ENCODE measurements at regions not wholly inside any gene's neighbourhood (a gene's known extent, or its start where the extent isn't known, plus 50 kb on each side); places are given as distances from the start of the nearest gene placed in this dataset.

DNA sequence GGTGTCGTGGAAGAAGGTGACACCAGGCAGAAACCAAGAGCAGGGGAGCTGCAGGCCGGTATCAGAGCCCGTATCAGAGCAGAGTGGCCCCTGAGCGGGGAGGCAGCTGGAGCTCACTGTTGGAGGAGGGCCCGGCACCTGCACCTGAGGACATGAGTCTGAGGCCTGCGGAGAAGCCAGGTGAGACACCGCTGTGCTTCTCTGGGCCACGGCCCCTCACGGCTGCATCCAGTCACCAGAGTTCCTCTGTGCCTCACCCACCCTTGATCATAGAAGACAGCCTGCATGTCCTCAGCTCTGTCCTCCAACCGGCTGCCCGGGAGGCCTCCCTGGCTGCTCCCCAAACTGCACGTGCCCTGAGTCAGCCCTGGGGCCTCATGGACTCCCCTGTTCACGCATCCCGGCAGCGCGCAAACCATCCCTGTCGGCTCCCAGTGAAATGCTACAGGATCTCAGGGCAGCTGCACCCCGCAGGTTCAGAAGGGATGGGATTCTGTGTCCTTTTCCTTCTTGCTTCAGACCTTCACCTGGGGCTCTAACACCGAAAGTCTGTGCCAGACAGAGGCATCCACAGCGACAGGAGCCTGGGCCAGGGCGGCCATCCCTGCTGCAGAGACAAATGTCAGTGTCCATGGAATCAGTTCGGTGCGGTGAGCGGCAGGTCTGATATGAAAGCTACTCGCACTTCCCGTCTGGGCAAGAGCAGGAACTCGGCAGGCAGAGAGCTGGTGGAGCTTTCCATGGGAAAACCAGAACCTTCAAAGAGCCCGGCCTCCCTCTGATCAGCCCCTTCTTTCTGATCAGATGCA, 111.9 kb upstream of the FAM20C start:
- no peak for DNase-seq (ENCODE audit: low spot score)
- H3K27ac ChIP-seq (ENCODE audit: low read depth, low read length, poor library complexity, severe bottlenecking), result no peak overlapping the region
- no TSS peak for BruUV-seq (replicated peaks)
- ChIA-PET CTCF (interaction anchor here (0.6 kb wide), 1 partner anchor 138 kb away, joined by 5 read pairs; no protein-coding TSS in a partner anchor), POLR2A (ENCODE audit: low non-redundant PET) (no interaction called here)
- no peaks in the 10 kb centered on the region for H3K27me3 ChIP-seq (replicated peaks; ENCODE audit: insufficient read depth, low read depth, low read length, poor library complexity)
- TF ChIP-seq CTCF (conservative IDR thresholded peaks at IDR 0.05; ENCODE audit: low read depth, low read length), result no peak
- no peak for TF ChIP-seq EZH2 (IDR thresholded peaks at IDR 0.05; ENCODE audit: borderline replicate concordance, low read depth, low read length, poor library complexity, severe bottlenecking)
- H3K4me1 ChIP-seq (ENCODE audit: insufficient read depth, low read length, poor library complexity, severe bottlenecking), result no peaks in the 10 kb centered on the region
- H3K9me3 ChIP-seq (ENCODE audit: low read depth, low read length, poor library complexity, severe bottlenecking), result no peaks in the 10 kb centered on the region
- no peaks in the 10 kb centered on the region for H3K36me3 ChIP-seq (ENCODE audit: insufficient read depth, low read length, poor library complexity, severe bottlenecking)
- intact Hi-C loops (cut with micrococcal nuclease; ENCODE audit: unreplicated experiment), result no loop called here
- no peak overlapping the region for H3K4me3 ChIP-seq (ENCODE audit: low read depth, low read length, poor library complexity, severe bottlenecking)

DNA sequence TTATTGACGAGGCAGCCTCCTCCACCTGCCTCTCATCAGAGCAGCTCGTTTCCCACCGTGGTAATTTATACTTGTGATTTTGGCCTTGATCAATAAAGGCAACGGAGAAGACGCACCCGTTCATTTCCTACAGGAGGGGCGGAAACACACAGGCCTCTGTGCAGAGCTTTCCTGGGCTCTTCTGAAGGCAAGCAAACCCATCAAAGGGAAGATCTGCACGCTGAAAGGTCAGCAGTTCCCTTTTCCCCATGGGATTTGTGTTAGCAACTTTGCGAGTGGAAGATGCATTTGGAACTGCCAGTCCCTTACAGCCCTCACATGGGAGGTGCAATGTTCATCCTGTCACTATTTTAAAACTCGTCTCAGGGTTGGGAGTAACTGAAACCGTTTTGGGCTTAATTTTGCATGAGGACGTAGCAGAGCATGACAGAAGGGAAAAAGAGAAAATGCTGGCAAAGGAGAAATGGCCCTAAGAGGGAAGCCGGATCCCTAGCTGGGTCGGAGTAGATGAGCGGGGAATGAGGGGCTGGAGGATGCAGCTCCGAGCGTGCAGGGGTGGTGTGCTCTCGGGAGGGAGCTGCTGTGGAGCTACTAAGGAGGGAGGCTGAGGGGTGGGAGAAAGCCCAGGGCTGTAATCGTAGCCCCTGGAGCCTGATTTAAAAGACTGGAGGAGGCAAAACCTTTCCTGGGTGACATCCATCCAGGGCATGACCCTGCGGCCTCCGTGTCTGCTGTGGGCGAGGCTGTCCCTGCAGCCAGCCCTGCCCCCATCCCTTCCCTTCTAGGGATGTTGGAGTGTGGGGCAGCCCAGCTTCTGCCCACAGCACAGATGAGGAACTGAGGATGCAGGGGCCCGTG, 111.1 kb upstream of the FAM20C start:
- Histone ChIP-seq H3K4me3 (ENCODE audit: low read depth, low read length, poor library complexity, severe bottlenecking) (no peak overlapping the region), H3K9me3 (ENCODE audit: low read depth, low read length, poor library complexity, severe bottlenecking) (no peaks in the 10 kb centered on the region), H3K36me3 (ENCODE audit: insufficient read depth, low read length, poor library complexity, severe bottlenecking) (no peaks in the 10 kb centered on the region), H3K4me1 (ENCODE audit: insufficient read depth, low read length, poor library complexity, severe bottlenecking) (no peaks in the 10 kb centered on the region), H3K27me3 (replicated peaks; ENCODE audit: insufficient read depth, low read depth, low read length, poor library complexity) (no peaks in the 10 kb centered on the region), H3K27ac (ENCODE audit: low read depth, low read length, poor library complexity, severe bottlenecking) (no peak overlapping the region)
- ChIA-PET CTCF (interaction anchor here (0.6 kb wide), 1 partner anchor 137 kb away, joined by 5 read pairs; no protein-coding TSS in a partner anchor), POLR2A (ENCODE audit: low non-redundant PET) (no interaction called here)
- intact Hi-C loops (cut with micrococcal nuclease; ENCODE audit: unreplicated experiment), result no loop called here
- no TSS peak for BruUV-seq (replicated peaks)
- DNase-seq (ENCODE audit: low spot score), result no peak
- TF ChIP-seq EZH2 (IDR thresholded peaks at IDR 0.05; ENCODE audit: borderline replicate concordance, low read depth, low read length, poor library complexity, severe bottlenecking) (no peak), CTCF (conservative IDR thresholded peaks at IDR 0.05; ENCODE audit: low read depth, low read length) (no peak)

DNA sequence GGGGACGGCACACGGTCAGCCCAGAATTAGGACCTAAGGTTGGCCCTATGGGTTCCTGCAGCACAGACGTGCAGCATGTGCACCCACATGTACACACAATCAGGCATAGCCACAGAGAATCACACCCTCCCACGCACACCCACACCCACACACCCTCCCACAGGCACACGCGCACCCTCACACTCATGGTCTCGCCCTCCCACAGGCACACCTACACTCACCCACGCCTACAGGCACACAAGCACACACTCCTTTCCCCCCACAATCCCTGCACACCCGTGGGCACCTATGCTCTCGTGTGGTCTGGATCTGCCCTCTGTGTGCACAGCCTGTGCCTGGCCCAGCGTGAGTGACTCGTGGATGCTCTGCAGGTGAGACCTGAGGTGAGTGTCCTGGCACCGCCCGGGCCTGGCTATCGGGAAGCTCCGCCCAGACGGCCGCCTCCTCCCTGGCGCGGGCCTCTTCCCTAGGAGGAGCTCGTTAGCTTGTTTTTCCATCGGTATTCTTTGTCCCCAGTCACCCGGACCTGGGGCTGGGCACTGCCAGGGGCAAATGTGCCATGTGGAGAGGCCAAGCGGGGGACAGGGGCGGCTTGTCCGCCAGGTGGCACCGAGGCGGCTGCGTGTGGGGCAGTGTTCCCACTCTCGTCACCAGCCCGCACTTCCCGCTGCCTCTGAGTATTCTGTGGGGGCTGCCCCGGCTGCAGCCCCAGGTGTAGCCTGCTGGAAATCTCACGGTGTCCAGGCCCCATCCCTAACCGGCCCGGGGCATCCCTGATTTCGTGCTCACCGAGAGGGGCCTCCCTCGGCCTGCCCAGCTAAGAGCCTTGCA, 110.2 kb upstream of the FAM20C start:
- H3K4me1 ChIP-seq (ENCODE audit: insufficient read depth, low read length, poor library complexity, severe bottlenecking), result no peaks in the 10 kb centered on the region
- no peaks in the 10 kb centered on the region for H3K9me3 ChIP-seq (ENCODE audit: low read depth, low read length, poor library complexity, severe bottlenecking)
- intact Hi-C loops (cut with micrococcal nuclease; ENCODE audit: unreplicated experiment), result no loop called here
- no TSS peak for BruUV-seq (replicated peaks)
- CTCF ChIA-PET, result no interaction called here
- POLR2A ChIA-PET (ENCODE audit: low non-redundant PET), result no interaction called here
- H3K36me3 ChIP-seq (ENCODE audit: insufficient read depth, low read length, poor library complexity, severe bottlenecking), result no peaks in the 10 kb centered on the region
- no peak for DNase-seq (ENCODE audit: low spot score)
- H3K27ac ChIP-seq (ENCODE audit: low read depth, low read length, poor library complexity, severe bottlenecking), result no peak overlapping the region
- TF ChIP-seq EZH2 (IDR thresholded peaks at IDR 0.05; ENCODE audit: borderline replicate concordance, low read depth, low read length, poor library complexity, severe bottlenecking), result no peak
- no peak for TF ChIP-seq CTCF (conservative IDR thresholded peaks at IDR 0.05; ENCODE audit: low read depth, low read length)
- no peak overlapping the region for H3K4me3 ChIP-seq (ENCODE audit: low read depth, low read length, poor library complexity, severe bottlenecking)
- H3K27me3 ChIP-seq (replicated peaks; ENCODE audit: insufficient read depth, low read depth, low read length, poor library complexity), result no peaks in the 10 kb centered on the region

All from A673 (cell line).